Erythroblast (primary cell): ENCODE measurements at regions not wholly inside any gene's neighbourhood (a gene's known extent, or its start where the extent isn't known, plus 50 kb on each side); places are given as distances from the start of the nearest gene placed in this dataset.

Experiments used
- GATA1 ChIP-seq: IDR thresholded peaks from 2 replicates; pipeline ENCODE4 v1.6.1; 2011; ENCODE audit warnings: low read depth, mild to moderate bottlenecking, control low read depth, low read length, moderate library complexity
- POLR2A ChIP-seq: IDR thresholded peaks from 2 replicates; pipeline ENCODE4 v1.6.1; 2011; ENCODE audit warnings: mild to moderate bottlenecking, low read length

GRCh38 chr22:48307931-48308330 lies 1519.7 kb downstream of the BRD1 start:
- TF ChIP-seq POLR2A (no peak), GATA1 (no peak)
